Neuron (in vitro differentiated cells): ENCODE measurements at regions not wholly inside any gene's neighbourhood (a gene's known extent, or its start where the extent isn't known, plus 50 kb on each side); places are given as distances from the start of the nearest gene placed in this dataset.

ENCODE experiments used
- H2AFZ ChIP-seq: one replicate; pipeline ENCODE4 v1.6.1; 2013; ENCODE audit warnings: low read depth, mild to moderate bottlenecking, inconsistent platforms, low read length, moderate library complexity
- H3K27me3 ChIP-seq: one replicate; pipeline ENCODE4 v1.6.1; 2013; ENCODE audit warnings: low read length; ENCODE audit not compliant: insufficient read depth
- H3K36me3 ChIP-seq: one replicate; pipeline ENCODE4 v1.6.1; 2013; ENCODE audit warnings: low read length; ENCODE audit not compliant: insufficient read depth
- H3K4me1 ChIP-seq: one replicate; pipeline ENCODE4 v1.6.1; 2013; ENCODE audit warnings: low read length; ENCODE audit not compliant: insufficient read depth
- H3K4me3 ChIP-seq: 2 replicates; pipeline ENCODE4 v1.5.1; 2013; ENCODE audit warnings: mild to moderate bottlenecking, low read length, moderate library complexity
- H3K9me3 ChIP-seq: one replicate; pipeline ENCODE4 v1.6.1; 2013; ENCODE audit warnings: low read length

DNA sequence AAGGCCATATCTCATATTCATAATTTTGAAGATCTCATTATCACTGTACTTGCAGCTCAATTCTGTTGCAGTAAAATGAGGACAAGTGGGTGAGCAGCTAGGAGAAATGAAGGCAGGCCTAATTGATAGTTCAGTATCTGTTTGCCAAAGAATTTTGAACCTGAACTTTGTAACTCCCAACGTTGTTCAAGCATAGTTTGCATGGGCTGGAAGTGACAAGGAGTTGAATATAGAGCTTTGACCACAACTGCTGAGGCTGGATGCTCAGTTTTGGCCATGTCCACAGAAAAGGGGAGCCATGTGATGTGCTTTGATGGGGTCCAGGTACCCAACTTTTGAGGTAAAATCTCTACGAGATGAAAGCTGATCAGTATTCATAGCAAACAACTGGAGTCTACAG, 177.5 kb downstream of the NXNL2 start:
- H2AFZ ChIP-seq = no peak overlapping the region
- H3K9me3 ChIP-seq = peaks cover 13% of the 10 kb centered on the region
- H3K36me3 ChIP-seq = no peaks in the 10 kb centered on the region
- H3K4me1 ChIP-seq = no peaks in the 10 kb centered on the region
- H3K27me3 ChIP-seq = peaks cover 12% of the 10 kb centered on the region
- no peak overlapping the region for H3K4me3 ChIP-seq

DNA sequence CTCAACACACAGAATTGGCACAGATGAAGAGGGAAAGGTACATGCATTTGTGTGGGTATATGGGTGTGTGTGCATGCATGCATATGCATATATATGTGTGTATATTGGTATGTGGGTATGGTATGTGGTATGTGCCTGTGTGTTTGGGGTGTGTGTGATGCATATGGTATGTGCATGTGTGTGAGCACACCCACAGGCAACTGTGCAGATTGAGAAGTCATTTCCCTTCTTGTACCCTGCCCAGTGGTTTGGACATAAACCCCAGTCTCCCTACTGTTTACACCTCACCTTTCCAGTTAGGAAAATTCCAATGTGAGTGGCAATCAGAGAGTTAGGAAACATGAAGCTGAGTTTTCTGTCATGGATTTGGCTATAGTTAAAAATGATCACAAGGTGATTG, 178.0 kb downstream of the NXNL2 start:
- Histone ChIP-seq H3K4me1 (no peaks in the 10 kb centered on the region), H3K36me3 (no peaks in the 10 kb centered on the region), H3K4me3 (no peak overlapping the region), H3K27me3 (peaks cover 10% of the 10 kb centered on the region), H2AFZ (no peak overlapping the region), H3K9me3 (peaks cover 12% of the 10 kb centered on the region)

DNA sequence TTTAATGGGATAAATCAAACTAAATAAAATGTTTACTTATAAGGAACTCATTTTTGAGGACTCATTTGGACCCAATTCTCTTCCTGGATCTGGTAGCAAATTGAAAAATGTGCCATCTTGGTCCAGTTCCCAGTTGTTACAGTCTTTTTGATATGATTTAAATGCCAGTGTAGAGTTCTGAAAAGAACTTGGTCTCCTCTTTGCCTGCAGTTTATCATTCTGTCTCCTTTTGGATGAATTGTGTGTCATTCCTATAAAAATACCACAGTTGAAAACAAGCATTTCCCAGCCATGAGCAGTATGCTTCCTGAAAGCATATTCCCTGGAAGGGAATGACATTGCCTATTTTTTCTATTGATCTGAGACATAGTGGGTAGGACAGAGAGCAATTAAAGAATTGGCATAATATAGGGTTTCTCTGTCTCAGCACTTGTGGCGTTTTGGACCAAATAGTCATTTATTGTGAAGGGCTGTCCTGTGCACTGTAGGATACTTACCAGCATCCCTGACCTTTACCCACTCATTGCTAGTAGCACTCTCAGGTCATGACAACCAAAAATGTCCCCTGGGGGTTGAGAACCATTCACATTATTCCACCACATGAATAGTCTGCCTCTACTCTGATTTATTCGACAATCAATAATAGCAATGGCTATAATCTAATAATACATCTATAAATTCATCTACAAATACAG, 181.8 kb downstream of the NXNL2 start:
- Histone ChIP-seq H2AFZ (no peak overlapping the region), H3K36me3 (no peaks in the 10 kb centered on the region), H3K27me3 (peaks cover 8% of the 10 kb centered on the region), H3K4me1 (no peaks in the 10 kb centered on the region), H3K9me3 (peaks cover 11% of the 10 kb centered on the region), H3K4me3 (no peak overlapping the region)

DNA sequence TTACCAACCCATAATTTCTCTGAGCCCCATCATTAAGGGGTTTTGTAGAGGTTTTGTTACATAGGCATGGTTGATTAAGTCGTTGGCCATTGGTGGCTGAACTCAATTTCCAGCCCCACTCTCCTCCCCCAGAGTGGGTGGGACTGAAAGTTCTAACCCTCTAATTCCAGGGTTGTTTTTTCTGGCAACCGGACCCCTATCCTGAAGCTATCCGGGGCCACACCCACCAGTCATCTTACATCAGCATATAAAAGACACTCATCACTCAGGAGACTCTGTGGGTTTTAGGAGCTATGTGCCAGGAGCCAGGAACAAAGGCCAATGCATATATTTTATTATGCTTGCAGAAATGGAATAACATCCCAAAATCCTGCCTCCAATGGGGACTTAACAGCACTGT, 186.0 kb downstream of the NXNL2 start:
- H3K27me3 ChIP-seq = peaks cover 4% of the 10 kb centered on the region
- no peak overlapping the region for H2AFZ ChIP-seq
- H3K4me1 ChIP-seq = no peaks in the 10 kb centered on the region
- H3K4me3 ChIP-seq = no peak overlapping the region
- H3K9me3 ChIP-seq = no peaks in the 10 kb centered on the region
- no peaks in the 10 kb centered on the region for H3K36me3 ChIP-seq

DNA sequence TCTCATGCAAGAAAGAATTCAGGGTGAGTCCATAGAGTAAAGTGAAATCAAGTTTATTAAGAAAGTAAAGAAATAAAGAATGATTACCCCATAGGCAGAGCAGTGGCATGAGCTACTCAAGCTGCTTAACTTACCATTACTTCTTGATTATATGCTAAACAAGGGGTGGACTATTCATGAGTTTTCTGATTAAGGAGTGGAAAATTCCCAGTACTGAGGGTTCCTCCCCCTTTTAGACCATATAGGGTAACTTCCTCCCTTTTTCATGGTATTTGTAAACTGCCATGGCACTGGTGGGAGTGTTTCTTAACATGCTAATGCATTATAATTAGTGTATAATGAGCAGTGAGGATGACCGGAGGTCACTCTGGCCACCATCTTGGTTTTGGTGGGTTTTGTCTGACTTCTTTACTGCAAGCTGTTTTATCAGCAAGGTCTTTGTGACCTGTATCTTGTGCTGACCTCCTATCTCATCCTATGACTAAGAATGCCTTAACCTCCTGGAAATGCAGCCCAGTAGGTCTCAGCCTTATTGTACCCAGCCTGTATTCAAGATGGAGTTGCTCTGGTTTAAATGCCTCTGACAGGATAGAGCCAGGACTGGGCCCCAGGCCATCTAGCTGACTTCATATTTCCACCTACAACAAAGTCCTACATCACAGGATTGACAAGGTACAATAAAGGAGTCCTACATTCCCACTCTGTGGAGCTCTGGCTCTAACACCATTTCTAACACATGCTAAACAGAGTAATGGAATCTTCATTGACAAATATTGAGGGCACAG, 186.7 kb downstream of the NXNL2 start:
- no peaks in the 10 kb centered on the region for H3K9me3 ChIP-seq
- H3K4me3 ChIP-seq = no peak overlapping the region
- no peaks in the 10 kb centered on the region for H3K4me1 ChIP-seq
- H3K36me3 ChIP-seq = no peaks in the 10 kb centered on the region
- peaks cover 4% of the 10 kb centered on the region for H3K27me3 ChIP-seq
- no peak overlapping the region for H2AFZ ChIP-seq

DNA sequence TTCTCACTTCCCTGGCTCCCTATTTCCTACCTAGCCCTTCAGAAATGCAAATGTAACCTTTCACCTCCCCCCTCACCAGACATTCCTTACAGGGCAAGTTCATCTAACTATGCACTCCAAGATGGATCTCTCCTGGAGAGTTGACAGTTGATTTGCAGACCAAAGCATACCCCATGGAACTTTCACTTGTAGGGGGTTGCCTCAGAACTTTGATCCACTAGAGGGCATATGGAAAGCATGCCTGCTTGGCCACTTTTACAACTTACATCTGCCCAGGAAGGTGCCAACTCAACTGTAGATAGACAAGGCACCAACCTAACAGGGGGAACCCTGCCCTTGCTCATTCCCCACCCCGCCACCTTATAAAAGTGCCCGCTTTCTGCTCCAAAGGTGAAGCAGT, 187.8 kb downstream of the NXNL2 start:
- Histone ChIP-seq H2AFZ (no peak overlapping the region), H3K4me3 (no peak overlapping the region), H3K27me3 (peaks cover 4% of the 10 kb centered on the region), H3K36me3 (no peaks in the 10 kb centered on the region), H3K9me3 (no peaks in the 10 kb centered on the region), H3K4me1 (no peaks in the 10 kb centered on the region)

DNA sequence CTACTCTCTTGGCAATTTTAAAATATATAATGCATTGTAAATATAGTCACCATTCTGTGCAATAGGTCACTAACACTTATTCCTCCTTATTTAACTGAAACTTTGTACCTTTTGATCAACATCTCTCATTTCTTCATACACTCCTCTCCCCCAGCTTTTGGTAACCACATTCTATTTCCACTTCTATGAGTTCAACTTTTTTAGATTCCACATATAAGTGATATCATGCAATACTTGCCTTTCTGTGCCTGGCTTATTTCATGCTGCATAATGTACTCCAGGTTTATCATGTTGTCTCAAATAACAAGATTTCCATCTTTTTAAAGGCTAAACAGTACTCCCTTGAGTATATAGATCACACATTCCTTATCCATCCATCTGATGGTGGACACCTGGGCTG, 188.8 kb downstream of the NXNL2 start:
- H3K36me3 ChIP-seq = no peaks in the 10 kb centered on the region
- no peak overlapping the region for H3K4me3 ChIP-seq
- no peaks in the 10 kb centered on the region for H3K9me3 ChIP-seq
- H3K27me3 ChIP-seq = peaks cover 4% of the 10 kb centered on the region
- H3K4me1 ChIP-seq = no peaks in the 10 kb centered on the region
- no peak overlapping the region for H2AFZ ChIP-seq

DNA sequence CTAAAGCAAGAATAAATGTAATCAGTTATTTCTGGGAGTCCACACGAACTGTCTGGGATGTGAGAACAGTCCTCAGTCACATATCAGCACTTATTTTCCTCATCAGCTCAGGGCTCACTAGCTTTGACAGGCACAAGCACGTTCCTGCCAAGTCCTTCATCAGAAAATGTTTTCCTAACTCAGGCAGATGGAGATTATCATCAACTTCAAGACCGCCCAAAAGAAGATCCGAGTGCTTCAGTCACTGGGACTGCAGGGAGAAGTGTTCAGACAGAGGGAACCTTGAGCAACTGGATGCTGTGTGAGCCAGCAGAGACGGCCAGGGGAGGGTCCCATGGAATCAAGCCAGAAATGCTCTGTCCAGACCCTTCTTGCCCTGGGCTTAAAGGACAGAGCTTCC, 189.4 kb downstream of the NXNL2 start:
- Histone ChIP-seq H3K27me3 (no peaks in the 10 kb centered on the region), H2AFZ (no peak overlapping the region)

DNA sequence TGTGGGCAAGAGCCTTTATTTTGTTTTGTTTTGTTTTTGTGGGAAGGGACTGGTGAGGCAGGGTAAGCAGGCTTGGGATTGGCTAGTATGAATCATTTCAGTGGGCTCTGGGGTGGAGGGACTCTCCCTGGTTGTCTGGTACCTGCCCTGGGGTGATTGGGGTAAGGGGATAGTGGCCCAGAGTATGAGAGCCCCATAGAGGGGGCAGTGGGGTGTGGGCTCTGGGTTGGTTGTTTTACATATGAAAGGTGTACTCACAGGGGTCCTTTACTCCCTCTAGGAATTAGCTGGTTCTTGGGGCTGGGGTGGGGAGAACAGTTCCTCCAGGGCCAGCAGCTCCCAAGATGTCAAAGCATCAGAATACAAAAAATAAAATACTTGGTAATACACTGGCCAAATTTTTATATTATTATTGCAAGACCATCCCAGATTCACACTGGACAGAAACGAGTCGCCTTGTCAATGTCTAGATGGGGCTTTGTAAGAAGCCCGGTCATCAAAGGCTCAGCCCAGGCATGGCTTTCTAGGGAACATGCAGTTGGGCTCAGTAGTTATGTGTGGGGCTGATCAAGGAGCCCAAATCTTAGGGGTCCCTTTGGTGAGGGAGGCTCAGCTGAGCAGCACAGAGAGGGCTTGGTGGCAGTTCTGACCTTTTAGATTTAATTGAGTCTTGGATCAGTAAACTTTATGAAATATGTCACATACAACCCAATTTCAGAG, 190.5 kb downstream of the NXNL2 start:
- Histone ChIP-seq H3K4me3 (no peak overlapping the region), H2AFZ (no peak overlapping the region), H3K36me3 (no peaks in the 10 kb centered on the region), H3K9me3 (no peaks in the 10 kb centered on the region), H3K4me1 (no peaks in the 10 kb centered on the region), H3K27me3 (no peaks in the 10 kb centered on the region)

More for the DNA sequence above, 189.4 kb downstream of the NXNL2 start:
- no peaks in the 10 kb centered on the region for H3K36me3 ChIP-seq
- no peaks in the 10 kb centered on the region for H3K9me3 ChIP-seq
- H3K4me3 ChIP-seq = no peak overlapping the region
- no peaks in the 10 kb centered on the region for H3K4me1 ChIP-seq

DNA sequence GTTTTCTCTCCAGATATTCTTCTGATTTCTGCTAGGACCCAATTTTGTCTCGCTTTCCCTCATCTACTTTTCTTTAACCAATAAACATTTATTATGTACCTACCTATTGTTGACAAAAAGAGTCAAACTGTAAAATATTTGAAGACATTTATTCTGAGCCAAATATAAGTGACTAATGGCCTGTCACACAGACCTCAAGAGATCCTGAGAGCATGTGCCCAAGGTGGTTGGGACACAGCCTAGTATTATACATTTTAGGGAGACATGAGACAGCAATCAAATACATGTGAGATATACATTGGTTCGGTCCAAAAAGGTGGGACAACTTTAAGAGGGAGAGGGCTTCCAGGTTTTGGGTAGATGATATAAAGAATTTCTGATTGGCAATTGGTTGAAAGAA, 191.8 kb downstream of the NXNL2 start:
- H3K36me3 ChIP-seq = no peaks in the 10 kb centered on the region
- H3K9me3 ChIP-seq = no peaks in the 10 kb centered on the region
- H3K27me3 ChIP-seq = no peaks in the 10 kb centered on the region
- H3K4me3 ChIP-seq = no peak overlapping the region
- H2AFZ ChIP-seq = no peak overlapping the region
- H3K4me1 ChIP-seq = no peaks in the 10 kb centered on the region

DNA sequence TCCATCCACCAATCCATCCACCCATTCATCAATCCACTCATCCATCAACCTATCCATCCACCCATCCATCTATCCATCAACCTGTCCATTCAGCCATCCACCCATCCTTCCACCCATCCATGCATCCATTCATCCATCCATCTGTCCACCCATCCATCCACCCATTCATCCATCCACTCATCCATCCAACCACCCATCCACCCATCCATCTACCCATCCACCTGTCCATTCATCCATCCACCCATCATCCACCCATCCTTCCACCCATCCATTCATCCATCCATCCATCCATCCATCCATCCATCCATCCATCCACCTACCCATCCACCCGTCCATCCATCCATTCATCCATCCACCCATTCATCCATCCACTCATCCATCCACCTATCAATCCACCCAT, 195.8 kb downstream of the NXNL2 start:
- H3K27me3 ChIP-seq = no peaks in the 10 kb centered on the region
- H3K4me3 ChIP-seq = no peak overlapping the region
- no peaks in the 10 kb centered on the region for H3K9me3 ChIP-seq
- peaks cover 7% of the 10 kb centered on the region for H3K4me1 ChIP-seq
- no peaks in the 10 kb centered on the region for H3K36me3 ChIP-seq
- no peak overlapping the region for H2AFZ ChIP-seq

DNA sequence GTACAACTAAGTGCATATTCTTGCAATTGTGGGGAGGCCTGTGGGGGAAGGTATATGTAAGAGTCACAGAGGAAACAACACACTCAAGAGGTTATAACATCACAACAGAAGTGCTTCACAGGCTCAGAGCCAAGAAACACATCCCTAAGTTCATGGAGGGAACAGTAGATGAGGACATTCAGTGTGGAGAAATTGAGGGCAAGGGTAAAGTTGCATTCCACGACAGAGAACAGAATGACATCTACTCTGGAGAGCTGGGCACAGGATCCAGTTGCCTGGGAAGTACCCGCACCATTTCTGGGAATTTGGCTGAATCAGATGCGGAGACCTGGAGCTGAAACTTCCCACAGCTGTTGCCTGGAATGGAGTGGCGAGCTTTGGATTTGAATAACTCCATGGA, 197.2 kb downstream of the NXNL2 start:
- peaks cover 7% of the 10 kb centered on the region for H3K4me1 ChIP-seq
- H3K27me3 ChIP-seq = no peaks in the 10 kb centered on the region
- no peak overlapping the region for H3K4me3 ChIP-seq
- H2AFZ ChIP-seq = no peak overlapping the region
- no peaks in the 10 kb centered on the region for H3K36me3 ChIP-seq
- H3K9me3 ChIP-seq = peaks cover 2% of the 10 kb centered on the region

DNA sequence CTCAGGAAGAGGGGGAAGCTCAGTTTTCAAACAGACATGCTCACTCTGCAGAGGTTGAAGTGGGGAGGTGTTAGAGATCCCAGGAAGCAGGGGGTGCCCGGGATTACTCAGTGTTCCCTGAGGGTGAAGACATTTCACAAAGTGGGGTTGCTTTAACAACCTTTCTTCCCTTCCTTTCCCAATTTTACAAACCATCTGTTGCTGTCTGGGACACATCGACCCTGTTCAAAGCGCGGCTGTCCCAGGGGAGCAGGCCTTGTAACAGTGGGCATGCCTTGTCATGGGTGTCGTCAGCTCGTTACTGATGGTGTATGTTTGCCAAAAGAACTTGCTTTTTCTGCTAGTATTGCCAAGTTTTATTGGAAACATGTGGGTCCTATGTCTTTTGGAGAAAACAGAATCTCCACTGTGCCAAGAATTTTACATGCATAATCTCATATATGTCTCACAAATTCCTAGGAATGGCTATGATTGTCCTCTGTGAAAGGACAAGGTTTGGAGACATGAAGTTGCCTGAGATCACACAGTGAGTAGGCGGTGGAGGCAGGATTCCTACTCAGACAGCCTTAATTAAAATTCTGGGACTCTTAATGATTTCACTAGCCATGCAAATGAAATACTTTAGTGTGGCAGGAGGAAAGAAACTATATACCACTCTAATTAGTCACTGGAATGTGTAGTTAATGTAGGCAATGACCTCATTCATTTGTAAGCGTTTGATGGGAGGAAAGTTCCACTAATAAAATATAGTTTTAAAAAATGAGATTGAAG, 198.9 kb downstream of the NXNL2 start:
- Histone ChIP-seq H3K27me3 (no peaks in the 10 kb centered on the region), H3K9me3 (peaks cover 3% of the 10 kb centered on the region), H3K4me3 (no peak overlapping the region), H3K36me3 (no peaks in the 10 kb centered on the region), H3K4me1 (peaks cover 7% of the 10 kb centered on the region), H2AFZ (no peak overlapping the region)
